C4-2B (cell line): ENCODE measurements at regions not wholly inside any gene's neighbourhood (a gene's known extent, or its start where the extent isn't known, plus 50 kb on each side); places are given as distances from the start of the nearest gene placed in this dataset.

Experiments used
- H3K27ac ChIP-seq: fragments of 450-650 bp; 2 replicates; pipeline ENCODE4 v1.5.1; 2017
- ZFX ChIP-seq: fragments of 450-650 bp; IDR thresholded peaks from 2 replicates; pipeline ENCODE4 v1.6.1; 2017
- TF ChIP-seq, protein P1 (sequence below): fragments of 450-650 bp; conservative IDR thresholded peaks from 2 replicates; pipeline ENCODE4 v1.5.1; 2017; ENCODE audit warnings: mild to moderate bottlenecking

DNA sequence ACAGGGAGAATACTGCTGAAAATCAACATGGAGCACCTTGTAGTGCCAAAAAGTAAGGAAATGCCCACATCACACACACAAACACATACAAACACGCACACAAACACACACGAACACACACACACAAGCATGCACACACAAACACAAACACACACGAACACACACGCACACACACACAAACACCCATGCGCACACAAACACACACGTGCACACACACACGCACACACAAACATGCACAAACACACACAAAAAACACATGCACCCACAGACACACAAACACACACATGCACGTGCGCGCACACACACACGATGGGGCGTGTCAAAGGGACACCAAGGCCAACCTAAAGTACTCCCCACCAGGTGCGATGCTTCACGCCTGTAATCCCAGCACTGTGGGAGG, 61.7 kb upstream of the C14orf180 start:
- no peak overlapping the region for H3K27ac ChIP-seq
- TF ChIP-seq, protein P1, sequence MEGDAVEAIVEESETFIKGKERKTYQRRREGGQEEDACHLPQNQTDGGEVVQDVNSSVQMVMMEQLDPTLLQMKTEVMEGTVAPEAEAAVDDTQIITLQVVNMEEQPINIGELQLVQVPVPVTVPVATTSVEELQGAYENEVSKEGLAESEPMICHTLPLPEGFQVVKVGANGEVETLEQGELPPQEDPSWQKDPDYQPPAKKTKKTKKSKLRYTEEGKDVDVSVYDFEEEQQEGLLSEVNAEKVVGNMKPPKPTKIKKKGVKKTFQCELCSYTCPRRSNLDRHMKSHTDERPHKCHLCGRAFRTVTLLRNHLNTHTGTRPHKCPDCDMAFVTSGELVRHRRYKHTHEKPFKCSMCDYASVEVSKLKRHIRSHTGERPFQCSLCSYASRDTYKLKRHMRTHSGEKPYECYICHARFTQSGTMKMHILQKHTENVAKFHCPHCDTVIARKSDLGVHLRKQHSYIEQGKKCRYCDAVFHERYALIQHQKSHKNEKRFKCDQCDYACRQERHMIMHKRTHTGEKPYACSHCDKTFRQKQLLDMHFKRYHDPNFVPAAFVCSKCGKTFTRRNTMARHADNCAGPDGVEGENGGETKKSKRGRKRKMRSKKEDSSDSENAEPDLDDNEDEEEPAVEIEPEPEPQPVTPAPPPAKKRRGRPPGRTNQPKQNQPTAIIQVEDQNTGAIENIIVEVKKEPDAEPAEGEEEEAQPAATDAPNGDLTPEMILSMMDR: no peak
- no peak for TF ChIP-seq ZFX

DNA sequence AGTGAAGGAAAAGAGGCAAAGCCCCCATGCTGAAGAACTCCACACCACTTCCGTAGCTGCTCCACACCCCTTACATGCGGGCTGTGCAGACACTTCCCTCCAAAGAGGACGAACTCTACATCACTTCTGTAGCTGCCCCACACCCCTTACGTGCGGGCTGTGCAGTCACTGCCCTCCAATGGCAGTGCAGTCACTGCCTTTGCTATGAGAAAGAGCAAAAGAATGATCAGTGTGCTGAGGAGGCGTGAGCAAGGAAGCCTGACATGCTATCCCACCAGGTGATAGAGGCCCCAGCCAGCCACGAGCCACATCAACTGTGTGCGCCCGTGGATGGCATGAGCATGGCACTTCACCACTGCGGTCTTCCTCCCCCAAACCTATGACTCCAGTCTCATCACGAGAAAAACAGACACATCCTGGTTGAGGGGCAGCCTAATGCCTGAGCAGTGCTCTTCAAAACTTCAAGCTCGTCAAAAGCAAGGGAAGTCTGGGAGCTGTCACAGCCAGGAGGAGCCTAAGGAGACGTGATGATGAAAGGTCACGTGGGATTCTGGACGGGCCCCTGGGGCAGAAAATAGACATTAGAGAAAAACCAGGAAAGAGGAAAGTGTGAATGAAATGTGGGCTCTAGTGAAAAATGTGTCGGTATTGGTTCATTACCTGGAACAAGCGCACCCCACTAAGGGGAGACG, 60.8 kb upstream of the C14orf180 start:
- TF ChIP-seq, protein P1: no peak
- no peak for TF ChIP-seq ZFX

DNA sequence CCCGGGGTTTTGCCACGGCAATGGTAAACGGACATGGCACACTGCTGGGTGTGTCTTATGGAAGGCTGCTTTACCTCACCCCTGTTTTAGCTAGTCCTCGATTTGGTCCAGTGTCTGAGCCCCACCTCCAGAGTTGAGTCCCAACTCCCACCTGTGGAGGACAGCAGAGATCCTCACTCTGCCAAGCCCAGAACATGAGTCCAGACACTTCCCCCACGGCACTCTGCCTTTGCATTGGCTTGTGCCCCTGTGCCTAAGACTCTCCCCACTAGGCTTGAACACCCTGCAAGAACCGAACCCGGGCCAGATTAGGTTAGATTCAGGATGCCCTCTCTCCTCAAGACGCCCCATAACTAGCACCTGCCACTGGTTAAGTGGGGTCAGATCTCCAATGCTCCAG, 59.8 kb upstream of the C14orf180 start:
- no peak overlapping the region for H3K27ac ChIP-seq
- TF ChIP-seq ZFX: no peak
- TF ChIP-seq, protein P1: no peak

More for the DNA sequence above, 60.8 kb upstream of the C14orf180 start:
- H3K27ac ChIP-seq: no peak overlapping the region

DNA sequence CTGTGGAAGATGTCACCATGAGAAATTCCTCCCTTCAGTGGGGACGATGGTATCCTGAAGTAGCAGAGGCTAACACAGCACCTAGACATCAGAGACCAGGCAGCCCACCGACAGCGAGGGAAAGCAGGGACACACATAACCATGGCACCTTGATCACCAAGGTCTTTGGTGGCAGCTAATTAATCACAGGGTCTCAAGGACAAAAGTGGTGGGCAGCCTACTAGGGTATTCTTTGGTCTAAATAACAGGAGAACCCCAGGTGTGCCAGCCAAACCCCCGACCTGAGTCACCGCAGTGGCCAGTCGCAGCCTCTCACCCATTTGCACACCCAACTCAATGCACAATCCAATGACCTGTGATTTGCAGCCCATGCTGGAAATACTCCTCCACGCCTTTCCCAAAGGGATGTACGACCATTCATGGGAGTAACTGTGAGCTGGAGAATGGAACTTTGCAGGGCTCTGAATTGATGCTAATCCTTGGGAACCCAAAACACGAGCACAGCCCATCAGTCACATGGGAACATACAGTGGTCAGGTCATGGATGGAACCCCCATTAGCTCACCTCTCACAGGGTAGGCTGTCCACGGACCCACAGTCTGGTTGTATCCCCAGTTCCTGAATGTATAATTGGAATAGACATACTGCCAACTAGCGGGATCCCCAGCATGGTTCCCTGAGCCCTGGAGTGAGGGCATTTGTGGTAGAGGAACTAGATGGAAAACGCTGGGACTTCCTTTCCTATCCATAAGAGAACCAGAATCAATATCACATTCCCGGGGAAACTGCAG, 58.7 kb upstream of the C14orf180 start:
- no peak for TF ChIP-seq ZFX
- TF ChIP-seq, protein P1: no peak
- H3K27ac ChIP-seq: no peak overlapping the region

DNA sequence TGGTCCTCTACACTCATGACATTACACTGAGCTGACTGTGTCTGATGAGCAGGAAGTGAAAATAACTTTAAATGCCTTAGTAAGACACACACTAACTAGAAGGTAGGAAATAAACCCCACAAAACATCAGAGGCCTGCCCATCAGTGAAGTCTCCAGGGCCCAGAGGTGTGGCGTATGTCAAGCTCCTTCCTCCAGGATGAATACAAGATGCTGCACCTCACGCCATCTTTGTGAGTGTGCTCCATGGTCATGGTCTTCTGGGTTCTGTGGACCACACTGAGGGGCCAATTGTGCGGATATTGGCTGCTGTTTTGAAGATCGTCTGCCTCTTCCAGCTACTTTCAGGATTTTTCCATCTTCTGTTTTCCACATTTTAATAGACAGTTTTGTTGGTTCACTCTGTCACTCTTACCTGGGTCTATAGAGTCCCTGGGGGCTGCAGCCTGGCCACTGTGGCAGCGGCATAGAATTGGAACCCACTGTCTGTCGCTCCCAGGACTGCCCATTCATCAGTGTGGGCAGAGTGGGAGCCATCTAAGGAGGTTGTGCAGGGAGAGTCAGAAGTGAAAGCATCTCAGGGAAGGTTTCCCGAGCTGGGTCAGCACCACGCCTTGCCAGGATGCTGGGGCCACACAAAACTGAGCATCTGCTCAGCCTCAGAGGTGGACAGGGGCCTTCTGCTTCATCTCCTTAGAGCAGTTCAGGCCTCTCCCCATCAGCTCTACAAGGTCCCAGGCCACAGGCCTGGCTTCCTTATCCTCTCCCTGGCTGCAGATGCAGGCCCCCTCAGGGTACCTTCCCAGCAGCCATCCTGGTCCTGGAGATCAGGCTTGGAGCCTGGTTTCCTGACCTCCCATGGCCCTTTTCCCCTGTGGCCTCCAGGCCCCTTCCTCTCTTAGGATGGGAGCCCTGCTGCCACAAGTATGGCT, 57.5 kb upstream of the C14orf180 start:
- no peak overlapping the region for H3K27ac ChIP-seq
- TF ChIP-seq, protein P1: no peak
- no peak for TF ChIP-seq ZFX

DNA sequence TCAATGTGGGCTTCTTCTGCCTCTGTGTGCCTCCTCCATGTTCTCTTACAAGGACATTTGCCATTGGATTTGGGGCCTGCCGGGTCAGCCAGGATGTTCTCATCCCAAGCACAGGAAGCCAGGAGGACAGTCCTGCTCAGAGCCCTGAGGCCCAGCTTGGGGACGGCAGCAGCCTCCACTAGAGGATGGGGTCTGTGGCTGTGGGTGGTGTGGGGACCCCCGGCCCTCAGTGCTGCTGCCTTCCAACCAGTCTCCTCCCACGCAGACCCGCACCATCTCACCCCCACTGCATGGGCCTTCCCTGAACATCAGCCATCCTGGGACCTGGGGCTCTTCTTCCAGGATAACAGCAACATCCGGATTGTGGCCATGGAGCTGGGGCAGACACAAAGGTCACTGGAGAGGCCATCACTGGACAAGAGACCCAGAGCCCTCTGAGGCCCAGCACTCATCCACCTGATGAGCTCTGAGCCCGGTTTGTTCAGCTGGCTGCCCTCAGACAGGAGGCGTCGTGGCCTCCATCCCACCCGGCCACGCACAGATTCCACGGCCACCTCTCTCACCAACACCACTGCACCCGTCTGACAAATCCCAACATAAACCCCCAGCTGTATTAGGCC, 56.5 kb upstream of the C14orf180 start:
- H3K27ac ChIP-seq: no peak overlapping the region
- no peak for TF ChIP-seq ZFX
- TF ChIP-seq, protein P1: no peak
